GM21390 (cell line): ENCODE measurements at regions not wholly inside any gene's neighbourhood (a gene's known extent, or its start where the extent isn't known, plus 50 kb on each side); places are given as distances from the start of the nearest gene placed in this dataset.
A peak's percentile ranks its signal among the peaks of the same experiment; 100 is the strongest.
"Not testable (repeated sequence)": the region's sequence is repeated elsewhere in the genome, so short reads cannot be mapped to it uniquely, and the experiment has no call there.

ENCODE experiments used
- ATAC-seq: cut with Tn5 transposase; IDR thresholded peaks from one replicate; pipeline ENCODE4 v1.9.1; 2021; ENCODE audit not compliant: unreplicated experiment

DNA sequence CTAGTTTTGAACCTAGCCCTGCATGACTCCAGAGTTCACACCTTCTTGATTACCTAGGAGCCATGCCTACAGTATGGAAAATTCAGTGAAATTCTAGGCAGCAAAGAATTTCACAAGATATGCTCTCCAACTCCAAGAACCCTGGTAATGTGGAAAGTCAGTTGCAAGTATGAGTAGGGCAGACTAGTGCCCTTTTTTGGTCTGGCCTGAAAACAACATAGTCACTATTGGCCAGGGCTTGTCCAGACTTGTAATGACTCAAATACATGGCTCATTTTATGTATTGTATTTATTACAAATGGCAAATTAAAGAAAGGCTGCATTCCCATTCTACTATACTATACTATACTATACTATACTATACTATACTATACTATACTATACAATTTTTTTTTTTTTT lies 160.4 kb downstream of the ESM1 start:
- no peak for ATAC-seq

DNA sequence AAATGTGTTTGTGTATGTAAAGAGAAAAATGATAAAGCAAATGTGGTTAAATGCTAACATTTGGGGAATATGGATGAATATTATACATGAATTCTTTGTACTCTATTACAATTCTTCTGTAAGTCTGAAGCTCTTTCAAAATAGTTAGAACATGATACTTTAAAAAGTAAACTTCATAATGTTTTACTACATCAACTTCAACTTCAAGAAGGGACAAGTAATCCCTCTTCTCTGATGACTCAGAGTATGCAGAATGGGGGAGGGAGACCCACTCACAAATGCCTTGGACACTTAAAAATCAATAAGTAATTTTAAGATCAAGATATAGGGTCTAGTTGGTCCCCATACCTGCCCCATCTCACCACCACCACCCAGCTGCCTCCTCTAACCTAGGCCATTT lies 162.4 kb downstream of the ESM1 start:
- no peak for ATAC-seq

GRCh38 chr5:54822324-54822687 lies 163.1 kb downstream of the ESM1 start:
- no peak for ATAC-seq

GRCh38 chr5:54821445-54822323 lies 163.7 kb downstream of the ESM1 start:
- ATAC-seq = no peak

- ATAC-seq = no peak
Measured at GRCh38 chr5:54820346-54821134, 164.9 kb downstream of the ESM1 start.

DNA sequence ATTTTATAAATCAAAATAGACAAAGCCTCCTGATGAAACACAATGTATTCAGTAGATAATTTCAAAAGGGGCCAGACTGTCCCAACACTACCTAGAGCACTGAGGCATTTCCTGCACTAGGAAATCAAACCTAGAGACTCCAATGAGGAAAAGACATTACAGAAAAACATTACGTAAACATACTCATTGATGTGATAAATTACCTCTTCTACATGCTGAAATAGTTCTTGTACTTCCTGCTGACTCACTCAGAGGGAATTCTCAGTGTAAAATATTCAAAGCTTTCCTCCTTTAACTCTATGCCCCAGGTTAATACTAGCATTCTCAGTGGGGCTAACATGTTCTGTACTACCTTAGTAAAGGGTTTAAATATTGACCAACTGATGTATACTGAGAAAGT lies 178.0 kb downstream of the ESM1 start:
- no peak for ATAC-seq

GRCh38 chr5:54804521-54804920 lies 180.9 kb downstream of the ESM1 start:
- ATAC-seq = no peak

- no peak for ATAC-seq
Measured at GRCh38 chr5:54804086-54804485, 181.3 kb downstream of the ESM1 start.

GRCh38 chr5:54803471-54804011 lies 181.9 kb downstream of the ESM1 start:
- no peak for ATAC-seq

- ATAC-seq = peak; percentile 77
Measured at GRCh38 chr5:54799645-54800044, 185.7 kb downstream of the ESM1 start.

GRCh38 chr5:54795777-54796176 lies 189.6 kb downstream of the ESM1 start:
- no peak for ATAC-seq

DNA sequence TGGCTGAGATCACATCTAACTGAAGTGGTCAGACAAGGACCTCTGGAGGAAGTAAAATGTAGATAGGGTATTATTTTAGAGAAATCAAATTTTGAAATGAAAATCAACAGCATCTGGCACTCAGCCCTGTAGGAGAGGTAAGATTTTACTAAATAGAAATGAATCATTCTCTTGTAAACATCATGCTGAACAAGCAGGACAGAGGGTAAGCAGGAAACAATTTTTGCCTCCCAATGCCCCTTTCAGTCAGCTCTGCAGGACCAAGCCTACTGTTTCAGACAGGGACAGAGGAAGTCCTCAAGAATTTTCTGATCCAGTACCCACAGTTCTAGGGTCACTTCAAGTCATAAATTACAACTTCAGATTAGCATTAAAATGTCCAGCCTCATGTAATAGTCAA lies 190.1 kb downstream of the ESM1 start:
- ATAC-seq = no peak

- ATAC-seq = no peak
Measured at GRCh38 chr5:54794135-54794975, 191.0 kb downstream of the ESM1 start.

DNA sequence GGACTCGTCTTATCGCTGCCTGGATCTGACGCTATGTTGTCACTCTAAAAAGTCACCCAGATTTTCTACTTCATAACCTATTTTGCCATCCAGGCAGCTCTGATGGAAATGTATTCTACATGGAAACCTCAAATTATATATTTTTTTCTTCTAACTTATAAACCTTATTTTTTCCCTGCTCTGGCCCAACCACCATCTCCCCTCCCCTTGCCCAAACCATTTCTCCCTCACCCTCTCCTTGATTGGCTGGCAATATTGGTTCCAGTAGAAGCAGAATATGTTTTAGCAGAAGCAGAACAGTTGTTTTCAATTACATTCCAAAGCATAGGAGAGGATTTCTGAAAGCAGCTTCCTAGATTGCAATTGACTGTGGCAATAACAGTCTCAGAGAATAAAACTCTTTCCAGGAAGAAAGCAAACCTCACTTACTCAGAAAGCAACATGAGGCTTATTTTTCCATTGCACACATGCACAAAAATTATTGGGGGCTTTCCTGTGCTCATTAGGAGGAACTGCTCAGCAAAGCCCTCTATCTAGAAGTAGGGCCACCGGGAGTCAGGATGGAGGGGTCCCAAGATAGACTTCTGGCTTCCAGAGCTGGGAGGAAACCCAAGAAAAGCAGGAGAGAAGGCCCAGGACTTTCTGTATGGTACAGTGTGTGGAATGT lies 191.8 kb downstream of the ESM1 start:
- ATAC-seq = no peak

- no peak for ATAC-seq
Measured at GRCh38 chr5:54792611-54793404, 192.6 kb downstream of the ESM1 start.

- not testable (repeated sequence) for ATAC-seq
Measured at GRCh38 chr5:54787910-54788309, 197.5 kb downstream of the ESM1 start.

- ATAC-seq = peak; percentile 84
Measured at GRCh38 chr5:54785729-54786591, 199.4 kb downstream of the ESM1 start.

GRCh38 chr5:54778783-54779182 lies 206.6 kb downstream of the ESM1 start:
- ATAC-seq = no peak

GRCh38 chr5:54775645-54776044 lies 209.7 kb downstream of the ESM1 start:
- no peak for ATAC-seq
